MCF 10A (cell line): ENCODE measurements at regions not wholly inside any gene's neighbourhood (a gene's known extent, or its start where the extent isn't known, plus 50 kb on each side); places are given as distances from the start of the nearest gene placed in this dataset.

ENCODE experiments used
- BruUV-seq: library from RNA; stranded (reverse); fragments of 400-500 nt; replicated peaks from 2 replicates; lab custom pipeline; 2021; lab: Mats Ljungman, UMichigan
- CTCF ChIA-PET: fragments of 300-600 bp; sonication (Branson Sonifier 250); formaldehyde crosslinking; extraction: SDS; loops from one replicate; lab custom pipeline; 2021; ENCODE audit warnings: antibody characterized with exemption, inconsistent platforms; lab: Yijun Ruan, JAX
- POLR2A ChIA-PET: fragments of 300-600, 350-650 bp; sonication (Branson Sonifier 250); formaldehyde crosslinking; extraction: SDS; loops from one replicate; lab custom pipeline; 2020; ENCODE audit warnings: antibody characterized with exemption, inconsistent platforms; lab: Yijun Ruan, JAX
- DNase-seq: peaks from one replicate; pipeline ENCODE4 v3.0.0-alpha.2; 2018; ENCODE audit not compliant: unreplicated experiment
- H3K27ac Mint-ChIP-seq: one replicate; pipeline ENCODE4 v1.8.0; 2022; ENCODE audit warnings: mild to moderate bottlenecking, low read depth, mixed read lengths; ENCODE audit not compliant: unreplicated experiment
- H3K27me3 Mint-ChIP-seq: one replicate; pipeline ENCODE4 v1.8.0; 2022; ENCODE audit warnings: mixed read lengths; ENCODE audit not compliant: insufficient read depth, unreplicated experiment
- H3K36me3 Mint-ChIP-seq: one replicate; pipeline ENCODE4 v1.8.0; 2022; ENCODE audit warnings: mild to moderate bottlenecking, moderate library complexity, mixed read lengths; ENCODE audit not compliant: insufficient read depth, unreplicated experiment
- H3K4me1 Mint-ChIP-seq: one replicate; pipeline ENCODE4 v1.8.0; 2022; ENCODE audit warnings: mixed read lengths; ENCODE audit not compliant: insufficient read depth, unreplicated experiment
- H3K4me3 Mint-ChIP-seq: one replicate; pipeline ENCODE4 v1.8.0; 2022; ENCODE audit warnings: mild to moderate bottlenecking, moderate library complexity, mixed read lengths; ENCODE audit not compliant: unreplicated experiment
- H3K9me3 Mint-ChIP-seq: one replicate; pipeline ENCODE4 v1.8.0; 2022; ENCODE audit warnings: mixed read lengths; ENCODE audit not compliant: unreplicated experiment
- CTCF ChIP-seq: fragments of 200-600 bp; IDR thresholded peaks from one replicate; pipeline ENCODE4 v1.8.0; 2022; ENCODE audit warnings: antibody characterized with exemption, mild to moderate bottlenecking; ENCODE audit not compliant: unreplicated experiment
- intact Hi-C: fragments of 100-400 bp; cut with micrococcal nuclease; formaldehyde crosslinking; loops from 2 replicates; pipeline ENCODE4 v1.14.1; 2022

- POLR2A ChIA-PET = interaction anchor here (0.6 kb wide), 1 partner anchor 1660 kb away, joined by 3 read pairs; no protein-coding TSS in a partner anchor
- DNase-seq = no peak
- Mint-ChIP-seq H3K9me3 (peaks cover 35% of the 10 kb centered on the region), H3K27me3 (no peaks in the 10 kb centered on the region), H3K27ac (no peak overlapping the region), H3K4me3 (no peak overlapping the region), H3K4me1 (no peaks in the 10 kb centered on the region), H3K36me3 (peaks cover 4% of the 10 kb centered on the region)
- CTCF ChIA-PET = no interaction called here
- no TSS peak for BruUV-seq
- TF ChIP-seq CTCF = no peak
- intact Hi-C loops = no loop called here
Observed at GRCh38 chrX:127577884-127578283, 474.3 kb downstream of the ACTRT1 start.

GRCh38 chrX:127574829-127575228 lies 477.4 kb downstream of the ACTRT1 start:
- peaks cover 26% of the 10 kb centered on the region for H3K9me3 Mint-ChIP-seq
- H3K27ac Mint-ChIP-seq = no peak overlapping the region
- no peaks in the 10 kb centered on the region for H3K27me3 Mint-ChIP-seq
- intact Hi-C loops = no loop called here
- H3K36me3 Mint-ChIP-seq = no peaks in the 10 kb centered on the region
- H3K4me3 Mint-ChIP-seq = no peak overlapping the region
- no TSS peak for BruUV-seq
- H3K4me1 Mint-ChIP-seq = no peaks in the 10 kb centered on the region
- ChIA-PET POLR2A (no interaction called here), CTCF (no interaction called here)
- DNase-seq = no peak
- no peak for TF ChIP-seq CTCF

DNA sequence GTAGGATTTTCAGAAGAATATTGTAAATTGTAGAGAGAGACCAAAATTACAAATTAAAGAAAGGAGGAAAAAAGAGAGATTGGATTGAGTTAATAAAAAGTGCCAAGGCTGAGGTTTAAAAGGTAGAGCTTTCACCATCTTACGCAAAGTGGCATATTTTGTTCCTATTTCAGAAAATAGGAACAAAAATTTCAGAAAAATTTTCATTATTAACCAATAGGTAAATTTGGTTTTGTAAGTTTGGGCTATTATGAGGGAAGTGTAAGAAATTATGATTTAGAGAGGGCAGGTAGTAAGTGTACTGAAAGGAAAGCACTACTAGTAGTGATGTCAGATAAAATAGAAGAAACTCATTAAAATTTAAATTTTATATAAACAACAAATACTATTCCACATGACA lies 479.7 kb downstream of the ACTRT1 start:
- ChIA-PET CTCF (no interaction called here), POLR2A (no interaction called here)
- Mint-ChIP-seq H3K9me3 (peaks cover 30% of the 10 kb centered on the region), H3K36me3 (no peaks in the 10 kb centered on the region), H3K27me3 (no peaks in the 10 kb centered on the region), H3K4me3 (no peak overlapping the region), H3K4me1 (peaks cover 4% of the 10 kb centered on the region), H3K27ac (no peak overlapping the region)
- no peak for TF ChIP-seq CTCF
- intact Hi-C loops = no loop called here
- no peak for DNase-seq
- no TSS peak for BruUV-seq

GRCh38 chrX:127571834-127572233 lies 480.4 kb downstream of the ACTRT1 start:
- BruUV-seq = no TSS peak
- Mint-ChIP-seq H3K27me3 (no peaks in the 10 kb centered on the region), H3K27ac (no peak overlapping the region), H3K4me3 (no peak overlapping the region), H3K4me1 (peaks cover 4% of the 10 kb centered on the region), H3K9me3 (peaks cover 30% of the 10 kb centered on the region), H3K36me3 (no peaks in the 10 kb centered on the region)
- intact Hi-C loops = no loop called here
- no peak for DNase-seq
- ChIA-PET CTCF (no interaction called here), POLR2A (no interaction called here)
- TF ChIP-seq CTCF = no peak
